ENCODE measurements at regions not wholly inside any gene's neighbourhood (a gene's known extent, or its start where the extent isn't known, plus 50 kb on each side); places are given as distances from the start of the nearest gene placed in this dataset.
A peak's percentile ranks its signal among the peaks of the same experiment; 100 is the strongest.

GRCh38 chr6:16985513-16986284 lies 116.2 kb upstream of the STMND1 start:
- H3K9me3 ChIP-seq, result peaks cover 0 to 18% (median 9%) of the 10 kb centered on the region in 8 donors
- DNase-seq, result no peak
- H3K4me1 ChIP-seq, result peaks cover 0 to 8% (median 2%) of the 10 kb centered on the region in 6 donors
- H3K4me3 ChIP-seq, result no peak overlapping the region
- 27 to 30% (median 28%) methylated on average over 10 of the region's 10 CpGs for WGBS, 5 donors
- H3K27me3 ChIP-seq (replicated peaks in 1 of 7), result no peaks in the 10 kb centered on the region
- intact Hi-C loops (cut with DNase I; ENCODE audit: low total_unique reads), result no loop called here
- TF ChIP-seq CTCF (IDR thresholded peaks at IDR 0.05 in 8 of 11, conservative IDR thresholded peaks at IDR 0.05 in 3 of 11), result no peak
- peak in 1 of 3 donors; percentile 31 for TF ChIP-seq POLR2AphosphoS5 (IDR thresholded peaks at IDR 0.05)
- no peak for TF ChIP-seq POLR2A (IDR thresholded peaks at IDR 0.05)
- peak overlapping the region in 1 of 8 donors; percentile 45 for H3K27ac ChIP-seq
- no peaks in the 10 kb centered on the region for H3K36me3 ChIP-seq

GRCh38 chr6:16982807-16983206 lies 119.0 kb upstream of the STMND1 start:
- Histone ChIP-seq H3K4me3 (no peak overlapping the region), H3K9me3 (no peaks in the 10 kb centered on the region), H3K27me3 (replicated peaks in 1 of 7) (peaks cover 0 to 15% (median 0%) of the 10 kb centered on the region in 7 donors), H3K4me1 (peaks cover 0 to 8% (median 2%) of the 10 kb centered on the region in 6 donors), H3K27ac (no peak overlapping the region), H3K36me3 (no peaks in the 10 kb centered on the region)
- no peak for DNase-seq
- no peak for TF ChIP-seq POLR2A (IDR thresholded peaks at IDR 0.05)
- TF ChIP-seq POLR2AphosphoS5 (IDR thresholded peaks at IDR 0.05), result no peak
- TF ChIP-seq CTCF (IDR thresholded peaks at IDR 0.05 in 8 of 11, conservative IDR thresholded peaks at IDR 0.05 in 3 of 11), result no peak
- WGBS, 5 donors, result 66 to 73% (median 70%) methylated on average over 3 of the region's 3 CpGs
- intact Hi-C loops (cut with DNase I; ENCODE audit: low total_unique reads), result no loop called here

- no peak overlapping the region for H3K4me3 ChIP-seq
- no peak for DNase-seq
- H3K27me3 ChIP-seq (replicated peaks in 1 of 7), result peaks cover 0 to 18% (median 0%) of the 10 kb centered on the region in 7 donors
- no peaks in the 10 kb centered on the region for H3K4me1 ChIP-seq
- intact Hi-C loops (cut with DNase I; ENCODE audit: low total_unique reads), result no loop called here
- no peak overlapping the region for H3K27ac ChIP-seq
- TF ChIP-seq CTCF (IDR thresholded peaks at IDR 0.05 in 8 of 11, conservative IDR thresholded peaks at IDR 0.05 in 3 of 11) (no peak), POLR2A (IDR thresholded peaks at IDR 0.05) (no peak), POLR2AphosphoS5 (IDR thresholded peaks at IDR 0.05) (no peak)
- WGBS, 5 donors, result 69 to 85% (median 72%) methylated on average over 7 of the region's 7 CpGs
- H3K9me3 ChIP-seq, result no peaks in the 10 kb centered on the region
- H3K36me3 ChIP-seq, result no peaks in the 10 kb centered on the region
Observed at GRCh38 chr6:16979677-16980370, 122.0 kb upstream of the STMND1 start.

- Histone ChIP-seq H3K9me3 (no peaks in the 10 kb centered on the region), H3K36me3 (no peaks in the 10 kb centered on the region), H3K4me1 (no peaks in the 10 kb centered on the region), H3K4me3 (no peak overlapping the region), H3K27ac (no peak overlapping the region), H3K27me3 (replicated peaks in 1 of 7) (peaks cover 0 to 18% (median 0%) of the 10 kb centered on the region in 7 donors)
- TF ChIP-seq POLR2A (IDR thresholded peaks at IDR 0.05) (no peak), POLR2AphosphoS5 (IDR thresholded peaks at IDR 0.05) (no peak), CTCF (IDR thresholded peaks at IDR 0.05 in 8 of 11, conservative IDR thresholded peaks at IDR 0.05 in 3 of 11) (no peak)
- intact Hi-C loops (cut with DNase I; ENCODE audit: low total_unique reads), result no loop called here
- no peak for DNase-seq
Observed at GRCh38 chr6:16978686-16979085, 123.2 kb upstream of the STMND1 start.
